ENCODE measurements at regions not wholly inside any gene's neighbourhood (a gene's known extent, or its start where the extent isn't known, plus 50 kb on each side); places are given as distances from the start of the nearest gene placed in this dataset.
A peak's percentile ranks its signal among the peaks of the same experiment; 100 is the strongest.
"Not testable (repeated sequence)": the region's sequence is repeated elsewhere in the genome, so short reads cannot be mapped to it uniquely, and the experiment has no call there.

DNA sequence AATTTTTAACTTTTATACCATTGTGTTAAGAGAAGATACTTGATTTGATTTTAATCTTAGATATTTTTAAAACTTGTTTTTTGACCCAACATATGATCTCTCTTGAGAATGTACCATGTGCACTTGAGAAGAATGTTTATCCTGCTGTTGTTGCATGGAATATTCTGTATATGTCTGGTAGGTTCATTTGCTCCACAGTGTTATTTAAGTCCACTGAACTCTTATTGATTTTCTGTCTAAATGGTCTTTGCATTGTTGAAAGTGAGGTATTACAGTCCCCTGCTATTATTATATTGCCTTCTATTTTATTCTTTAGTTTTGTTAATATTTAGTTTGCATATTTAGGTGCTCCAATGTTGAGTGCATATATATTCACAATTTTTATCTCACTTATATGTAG is 397.3 kb upstream of the CCDC179 start:
- DNase-seq = no peak

DNA sequence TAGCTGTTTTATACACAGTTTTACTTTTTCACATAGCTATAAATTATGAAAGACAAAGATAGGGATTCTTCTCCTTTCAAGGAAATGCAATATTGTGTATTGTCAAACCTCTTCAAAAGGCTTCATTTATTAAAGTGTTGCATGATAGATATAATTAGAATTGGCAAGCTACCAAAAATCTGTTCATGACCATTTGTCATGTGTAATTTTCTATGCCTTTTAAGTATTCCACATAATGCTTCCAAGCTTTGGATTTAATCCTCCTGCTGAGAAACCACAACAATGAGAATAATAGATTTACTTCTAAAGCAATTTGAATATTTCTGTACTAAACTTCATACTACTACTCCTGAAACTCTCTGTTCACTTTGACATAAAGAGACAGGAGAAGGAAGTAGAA is 403.2 kb upstream of the CCDC179 start:
- peak; percentile 48 for DNase-seq

DNA sequence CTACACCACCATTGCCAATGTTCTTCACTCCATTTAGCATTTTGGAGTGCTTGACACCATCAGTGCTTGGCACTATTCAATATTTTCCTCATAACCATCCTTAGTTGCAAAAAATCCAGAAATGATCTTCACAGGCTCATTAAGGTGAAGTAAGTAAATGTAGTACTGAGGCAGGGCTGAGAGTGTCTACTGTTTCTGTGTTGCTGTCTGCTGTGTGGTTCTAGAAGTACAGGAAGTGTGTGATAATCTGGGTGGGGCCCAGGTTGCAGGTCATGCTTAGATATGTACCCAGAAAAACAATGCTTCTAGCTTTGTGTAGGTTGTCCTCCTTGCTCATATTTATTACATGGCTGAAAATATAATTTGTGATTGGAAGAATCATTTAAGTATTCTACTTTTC is 411.8 kb upstream of the CCDC179 start:
- no peak for DNase-seq

DNA sequence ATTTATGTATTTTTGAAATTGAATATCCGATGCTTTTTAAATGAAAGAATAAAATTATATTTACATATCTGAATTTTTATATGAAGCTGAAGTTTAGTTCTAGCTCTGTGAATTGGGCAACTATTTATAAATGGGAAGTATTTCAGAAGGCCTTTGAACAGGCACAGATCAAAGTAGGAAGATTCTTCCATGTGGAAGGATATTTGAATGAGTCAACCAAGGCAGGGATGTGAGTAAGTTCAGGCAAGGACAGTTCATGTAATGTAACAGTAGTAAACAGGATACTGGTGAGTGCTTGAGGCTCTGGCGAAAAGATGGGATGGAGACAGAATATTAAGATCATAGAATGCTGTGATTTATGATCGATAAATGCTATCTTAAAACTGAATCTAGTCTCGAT is 417.8 kb upstream of the CCDC179 start:
- DNase-seq = peak; percentile 70

DNA sequence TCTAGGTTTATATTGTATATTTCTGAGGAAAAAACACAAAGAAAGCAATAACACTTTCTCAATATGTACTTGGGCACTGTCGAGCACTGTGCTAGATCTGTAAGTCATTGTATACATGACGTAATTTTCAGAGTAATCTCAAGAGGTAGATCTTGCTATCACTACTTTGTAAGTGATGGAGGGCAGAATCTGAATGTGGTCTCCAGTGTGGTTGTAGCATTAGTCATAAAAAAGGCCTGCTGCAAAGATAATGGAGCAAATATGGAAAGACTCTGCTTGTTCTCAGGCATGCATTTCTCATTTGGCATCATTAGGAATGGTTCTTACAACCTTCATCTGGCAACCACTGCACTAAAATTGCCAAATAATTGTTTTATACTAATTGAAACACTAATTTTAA is 419.8 kb upstream of the CCDC179 start:
- DNase-seq = peak; percentile 80

DNA sequence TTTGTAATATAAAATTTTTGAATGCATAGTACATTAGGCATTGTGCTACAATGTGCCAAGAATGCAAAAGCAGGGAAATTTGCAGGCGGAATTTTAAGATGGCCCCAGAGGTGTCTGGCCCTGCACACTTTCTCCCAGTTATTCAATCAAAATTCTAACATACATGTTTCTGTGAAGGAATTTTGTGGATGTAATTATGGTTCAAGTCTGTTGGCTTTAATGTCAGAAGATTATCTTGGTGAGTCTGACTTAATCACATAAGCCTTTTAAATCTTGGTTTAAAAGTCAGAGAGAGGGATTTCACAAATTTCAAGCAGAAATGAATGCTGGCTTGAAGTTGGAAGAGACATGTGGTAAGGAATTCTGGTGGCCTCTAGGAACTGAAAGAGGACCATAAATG is 423.4 kb upstream of the CCDC179 start:
- DNase-seq = no peak

DNA sequence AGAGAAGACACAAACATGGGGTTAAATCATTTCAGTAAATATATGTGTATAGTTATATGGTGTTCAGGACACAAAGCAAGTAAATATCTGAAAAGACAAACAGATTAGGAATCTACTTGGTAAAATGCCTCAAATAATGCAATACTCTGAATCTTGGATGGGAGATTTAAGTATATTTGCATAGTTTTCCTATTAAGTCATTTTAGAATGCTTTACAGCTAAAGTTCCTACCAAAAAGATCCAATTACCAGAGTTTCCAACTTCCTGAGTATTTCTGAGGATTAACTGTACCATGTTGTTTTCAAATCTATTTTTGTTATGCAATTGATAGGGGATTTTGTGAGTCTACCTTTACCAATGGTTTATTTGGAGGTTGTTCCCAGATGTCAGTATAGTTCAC is 424.4 kb upstream of the CCDC179 start:
- DNase-seq = peak; percentile 72

DNA sequence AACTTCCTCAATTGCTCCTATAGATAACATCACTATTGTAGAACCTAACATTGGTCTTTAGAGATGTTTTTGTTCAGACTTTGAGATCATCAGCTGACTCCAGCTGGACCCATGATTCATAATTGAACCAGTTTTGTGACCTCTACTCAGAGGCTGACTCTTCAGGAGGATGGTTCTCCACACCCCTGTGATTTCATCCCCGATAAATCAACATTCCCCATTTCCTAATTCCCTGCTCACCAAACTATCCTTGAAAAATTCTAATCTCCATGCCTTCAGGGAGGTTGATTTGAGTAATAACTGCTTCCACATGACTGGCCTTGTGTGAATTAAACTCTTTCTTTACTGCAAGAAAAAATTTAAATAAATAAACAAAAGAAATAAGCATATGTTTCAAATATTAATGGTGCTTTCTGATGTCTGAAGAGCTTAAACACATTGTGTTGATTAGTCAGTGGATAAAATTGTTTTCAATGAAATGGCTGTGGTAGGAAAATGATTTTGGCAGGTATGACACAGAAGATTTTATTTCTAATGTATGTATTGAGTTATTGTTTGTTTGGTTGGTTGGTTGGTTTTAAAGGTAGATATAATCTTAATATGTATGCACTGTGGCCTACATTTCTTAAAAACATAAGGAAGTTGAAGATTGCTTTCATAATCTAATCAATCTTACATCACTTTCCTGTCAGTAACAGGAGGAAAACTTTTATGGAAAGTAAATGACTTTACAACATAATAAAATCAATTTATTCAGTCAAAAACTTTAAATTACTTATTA is 427.9 kb upstream of the CCDC179 start:
- peak; percentile 98 for DNase-seq

DNA sequence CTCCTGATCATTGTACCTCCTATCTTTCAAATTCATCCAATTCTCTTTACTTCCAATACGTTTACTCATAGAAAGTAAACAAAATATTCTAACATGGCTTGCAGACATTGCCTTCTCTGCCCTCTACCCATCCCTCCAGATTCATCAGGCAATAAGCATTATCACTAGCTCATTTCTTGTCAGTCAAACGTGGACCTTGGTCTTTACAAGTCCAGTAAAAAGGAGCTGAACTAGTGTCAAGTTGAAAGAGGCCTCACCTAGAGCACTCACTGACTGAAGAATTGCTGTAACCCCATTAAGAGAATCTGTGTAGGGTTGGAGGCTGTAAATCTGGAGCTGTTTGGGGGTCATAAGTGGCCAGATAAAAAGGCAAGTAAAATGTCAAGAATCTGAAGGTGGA is 435.0 kb upstream of the CCDC179 start:
- no peak for DNase-seq

DNA sequence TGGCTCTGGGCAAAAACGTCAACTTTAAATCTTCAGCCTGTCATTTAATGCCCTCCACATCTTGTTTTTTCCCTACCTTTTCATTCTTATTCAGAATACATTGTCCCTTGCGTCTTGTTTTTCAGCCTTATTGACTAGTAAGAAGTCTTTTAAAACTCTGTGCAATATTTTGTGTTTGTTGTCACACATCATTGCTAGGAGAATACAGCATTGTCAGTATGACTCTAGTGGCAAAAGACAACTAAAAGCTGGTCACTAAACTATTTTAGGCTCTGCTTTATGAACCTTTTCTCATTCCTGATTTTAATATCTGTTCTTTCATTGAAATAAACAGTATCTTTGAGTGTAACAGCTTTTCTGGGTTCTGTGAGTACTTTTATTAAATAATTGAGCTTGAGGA is 447.8 kb upstream of the CCDC179 start:
- no peak for DNase-seq

DNA sequence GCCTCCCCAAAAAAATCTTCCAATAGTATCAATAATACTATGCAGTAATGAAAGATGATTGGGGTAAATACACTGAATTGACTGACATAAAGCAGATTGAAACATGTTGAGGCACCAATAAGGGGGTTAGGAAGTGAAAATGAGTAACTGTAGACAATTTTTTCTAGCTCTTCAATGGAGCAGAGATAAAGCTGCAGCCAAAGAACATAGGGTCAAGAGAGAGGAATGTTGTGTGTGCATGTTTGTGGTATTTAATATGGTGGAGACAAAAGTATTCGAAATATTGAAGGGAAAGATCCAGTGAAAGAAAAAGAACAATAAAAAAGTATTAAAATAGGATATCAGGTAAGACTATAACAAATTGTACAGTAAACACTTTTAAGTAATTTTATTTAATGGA is 450.0 kb upstream of the CCDC179 start:
- DNase-seq = peak; percentile 81

DNA sequence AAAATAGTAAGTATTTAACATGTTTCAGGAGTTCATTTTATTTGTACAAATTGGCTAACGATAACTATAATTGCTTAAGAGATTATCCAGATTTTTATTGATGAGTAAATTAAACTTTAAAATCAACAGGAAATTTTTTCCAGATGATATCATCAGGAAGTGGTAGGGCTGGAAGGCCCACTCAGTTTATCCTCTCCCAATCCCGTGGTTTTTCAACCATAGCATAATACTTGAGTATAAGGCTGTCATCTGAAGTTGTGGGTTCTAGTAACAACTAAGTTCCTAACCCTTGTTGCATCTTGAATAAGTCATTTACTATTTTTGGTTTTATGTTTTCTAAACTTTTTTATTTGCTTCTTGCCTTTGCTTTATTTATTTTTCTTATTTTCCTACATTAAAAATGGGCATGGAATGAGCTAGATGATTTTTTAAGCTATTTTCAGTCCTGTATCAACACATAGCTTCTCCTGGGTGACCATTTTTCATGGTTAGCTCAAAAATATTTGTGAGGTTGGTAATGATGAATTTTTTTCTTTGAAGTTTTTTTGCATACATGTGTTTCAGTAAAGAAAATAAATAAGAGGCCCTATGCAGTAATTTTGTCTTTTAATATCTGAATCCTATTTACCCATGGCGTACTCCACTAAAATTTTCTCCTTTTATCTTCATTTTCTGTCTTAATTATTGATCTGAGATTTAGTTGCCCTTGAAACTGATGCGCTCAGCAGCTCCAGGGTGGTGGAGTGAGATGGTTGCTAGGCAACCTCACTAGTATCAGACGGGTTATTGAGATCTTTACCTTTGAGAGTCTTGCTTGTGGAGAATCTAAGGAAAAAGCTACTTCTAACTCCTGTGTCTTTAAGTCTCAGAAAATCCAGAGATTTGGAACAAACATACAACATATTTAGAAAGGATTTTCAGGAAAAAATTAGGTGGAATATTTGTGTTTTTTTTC is 452.0 kb upstream of the CCDC179 start:
- DNase-seq = peak; percentile 67

DNA sequence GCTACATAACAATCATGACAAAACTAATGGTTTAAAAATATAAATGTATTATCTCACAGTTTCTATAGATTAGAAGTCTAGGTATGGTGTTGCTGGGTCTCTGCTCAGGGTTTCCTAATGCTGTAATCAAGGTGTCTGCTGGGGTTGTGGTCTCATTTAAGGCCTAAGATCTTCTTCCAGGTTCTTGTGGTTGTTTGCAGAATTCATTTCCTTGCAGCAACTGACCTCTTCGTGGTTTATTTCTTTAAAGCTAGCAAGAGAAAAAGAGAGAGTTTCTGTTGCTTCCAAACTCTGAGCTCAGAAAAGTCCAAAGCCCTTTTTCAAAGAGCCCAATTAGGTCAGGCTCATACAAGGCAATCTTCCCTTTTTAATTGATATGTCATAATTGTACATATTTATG is 452.7 kb upstream of the CCDC179 start:
- peak; percentile 52 for DNase-seq

DNA sequence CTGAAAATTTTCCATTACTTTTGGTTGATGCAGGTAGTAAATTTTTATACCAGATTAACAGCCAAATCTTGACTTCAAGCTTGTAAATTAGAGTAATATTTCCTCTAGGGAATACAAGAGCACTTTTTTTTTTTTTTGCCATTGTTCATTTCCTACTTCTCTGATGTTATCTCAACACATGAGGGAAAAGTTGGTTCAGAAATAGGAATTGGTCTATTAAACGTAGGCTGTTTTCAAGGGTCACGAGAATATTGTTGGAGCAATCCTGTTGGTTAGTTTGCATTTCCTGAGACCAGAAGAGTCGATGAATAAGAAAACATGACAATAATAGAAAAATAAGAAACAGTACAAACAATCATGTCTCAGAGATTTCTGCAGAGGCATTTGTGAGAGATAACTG is 453.9 kb upstream of the CCDC179 start:
- no peak for DNase-seq

DNA sequence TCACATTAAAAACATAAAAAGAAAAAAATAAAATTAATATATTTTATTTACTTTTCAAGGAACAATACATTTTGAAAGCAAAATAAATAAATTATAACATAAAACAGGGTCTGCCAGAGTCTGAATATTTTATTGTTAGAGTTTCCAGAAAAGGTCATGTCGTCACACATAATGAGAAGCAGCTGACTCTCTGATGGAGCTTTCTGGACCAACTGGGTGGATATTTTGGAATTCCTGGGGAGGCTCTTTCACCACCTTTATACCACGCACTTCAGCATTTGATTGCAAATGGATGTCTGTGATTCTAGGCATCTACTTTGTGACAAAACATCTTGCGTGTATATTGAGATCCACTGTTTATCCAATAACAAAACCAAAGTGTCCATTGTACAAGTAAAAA is 455.0 kb upstream of the CCDC179 start:
- peak; percentile 75 for DNase-seq

DNA sequence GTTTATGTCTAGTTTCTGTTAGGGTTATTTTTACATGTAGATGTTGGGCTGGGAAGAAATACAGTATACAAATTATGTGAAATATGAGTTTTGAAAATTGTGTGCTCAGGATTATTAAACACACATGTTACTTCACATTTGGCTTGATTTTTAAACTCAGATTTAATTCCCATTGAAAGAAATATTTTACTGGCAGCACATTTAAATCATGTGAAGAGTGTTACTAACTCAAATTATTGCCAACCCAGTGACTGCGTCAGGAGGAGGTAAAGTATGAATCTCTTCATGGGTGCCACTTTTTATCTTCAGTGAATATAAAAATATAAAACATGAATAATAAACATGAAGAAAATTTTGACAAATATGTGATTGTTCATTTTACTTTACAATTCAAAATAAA is 457.5 kb upstream of the CCDC179 start:
- DNase-seq = peak; percentile 10

DNA sequence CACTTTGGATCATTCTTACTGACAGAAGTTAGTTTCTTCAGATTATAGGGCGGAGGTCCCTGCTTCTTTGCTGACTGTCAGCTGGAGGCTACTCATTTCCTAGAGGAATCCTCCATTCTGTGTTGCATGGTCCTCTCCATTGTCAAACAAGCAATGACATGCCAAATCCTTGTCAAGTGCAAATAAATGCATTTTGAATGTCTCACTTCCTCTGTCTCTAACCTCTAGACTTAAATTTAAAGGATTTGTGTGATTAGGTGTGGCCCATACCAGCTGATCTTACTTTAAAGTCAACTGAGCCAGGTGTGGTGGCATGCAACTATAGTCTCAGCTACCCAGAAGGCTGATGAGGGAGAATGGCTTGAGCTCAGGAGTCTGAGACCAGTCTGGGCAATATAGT is 458.4 kb upstream of the CCDC179 start:
- no peak for DNase-seq

DNA sequence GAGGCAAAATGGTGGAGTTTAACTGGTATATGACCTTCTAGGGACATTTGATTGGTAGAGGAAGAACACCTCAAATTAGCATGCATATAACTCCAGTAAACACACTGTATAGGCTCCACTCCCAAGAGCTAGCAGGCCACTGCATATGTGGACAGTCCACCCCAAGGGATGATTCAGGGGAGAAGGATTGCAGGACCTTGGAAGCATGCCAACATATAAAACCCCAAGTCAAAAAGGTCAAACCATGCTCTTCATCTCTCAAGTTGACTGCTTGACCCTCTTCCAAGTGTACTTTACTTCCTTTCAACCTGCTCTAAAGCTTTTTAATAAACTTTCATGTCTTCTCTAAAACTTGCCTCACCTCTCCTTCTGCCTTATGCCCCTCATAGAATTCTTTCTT is 459.9 kb upstream of the CCDC179 start:
- peak; percentile 29 for DNase-seq

DNA sequence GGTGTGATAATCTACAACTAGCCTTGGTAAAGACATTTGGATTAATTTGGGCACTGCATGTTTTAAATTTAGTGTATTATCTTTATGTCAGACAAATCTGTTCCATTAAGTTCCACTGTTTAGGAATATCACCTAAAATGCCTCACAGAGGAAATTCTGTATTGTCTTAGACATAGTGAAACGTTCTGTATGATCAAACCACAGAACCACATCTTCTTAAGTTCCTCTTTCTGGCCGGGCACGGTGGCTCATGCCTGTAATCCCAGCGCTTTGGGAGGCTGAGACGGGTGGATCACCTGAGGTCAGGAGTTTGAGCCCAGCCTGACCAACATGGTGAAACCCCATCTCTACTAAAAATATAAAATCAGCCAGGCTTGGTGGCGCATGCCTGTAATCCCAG is 475.3 kb upstream of the CCDC179 start:
- not testable (repeated sequence) for DNase-seq

DNA sequence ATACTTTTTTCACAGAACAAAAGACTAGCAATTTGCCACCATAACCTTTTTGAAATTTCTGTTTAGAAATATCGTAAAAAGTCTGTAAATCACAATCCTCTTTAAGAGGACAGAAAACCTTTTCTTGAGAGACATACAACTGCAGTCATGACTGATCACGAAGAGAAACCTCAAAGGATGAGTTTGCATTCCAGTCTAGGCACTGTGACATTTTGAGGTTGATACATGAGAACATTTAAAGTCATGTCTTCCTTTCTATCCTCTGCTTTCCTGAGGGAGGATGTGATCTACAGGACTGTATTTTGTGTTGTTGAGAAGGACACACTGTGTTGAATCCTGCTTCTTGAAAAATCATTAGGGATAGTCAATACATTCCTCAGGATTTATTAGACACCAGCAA is 476.7 kb upstream of the CCDC179 start:
- DNase-seq = peak; percentile 68

DNA sequence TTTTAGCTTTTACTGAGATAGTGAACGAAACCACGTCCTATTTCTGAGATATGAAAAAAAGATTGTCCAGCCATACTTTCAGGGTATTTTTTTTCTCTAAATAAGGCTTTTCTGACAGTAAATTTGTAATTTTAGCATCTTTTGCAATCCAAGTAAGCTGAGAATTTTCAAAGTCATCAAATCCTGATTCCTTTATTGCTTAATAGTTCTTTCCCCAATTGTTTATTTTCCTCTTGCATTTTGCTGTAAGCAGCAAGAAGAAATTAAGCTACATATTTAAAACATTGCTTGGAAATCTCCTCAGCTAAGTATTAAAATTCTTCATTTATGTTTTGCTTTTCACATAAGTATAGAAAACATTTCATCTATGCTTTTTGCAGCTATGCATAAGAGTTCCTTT is 493.3 kb upstream of the CCDC179 start:
- no peak for DNase-seq

DNA sequence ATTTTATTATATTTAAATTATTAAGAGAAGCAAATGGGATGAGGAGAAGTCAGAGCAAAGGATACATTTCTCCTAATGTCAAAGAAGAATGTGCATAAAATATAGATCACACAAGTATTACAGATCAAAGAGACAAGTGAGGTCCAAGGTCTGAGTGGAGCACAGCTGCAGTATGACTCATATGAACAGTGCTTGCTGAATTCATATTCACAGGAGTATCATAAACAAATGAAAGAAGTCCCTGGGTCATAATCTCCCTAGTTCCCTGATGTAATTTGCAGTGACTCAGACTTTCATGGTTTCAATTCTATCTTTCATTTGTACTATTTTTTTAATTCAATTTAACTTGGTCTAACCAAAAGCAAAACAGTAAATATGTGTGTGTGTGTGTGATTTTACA is 499.0 kb upstream of the CCDC179 start:
- peak; percentile 95 for DNase-seq

DNA sequence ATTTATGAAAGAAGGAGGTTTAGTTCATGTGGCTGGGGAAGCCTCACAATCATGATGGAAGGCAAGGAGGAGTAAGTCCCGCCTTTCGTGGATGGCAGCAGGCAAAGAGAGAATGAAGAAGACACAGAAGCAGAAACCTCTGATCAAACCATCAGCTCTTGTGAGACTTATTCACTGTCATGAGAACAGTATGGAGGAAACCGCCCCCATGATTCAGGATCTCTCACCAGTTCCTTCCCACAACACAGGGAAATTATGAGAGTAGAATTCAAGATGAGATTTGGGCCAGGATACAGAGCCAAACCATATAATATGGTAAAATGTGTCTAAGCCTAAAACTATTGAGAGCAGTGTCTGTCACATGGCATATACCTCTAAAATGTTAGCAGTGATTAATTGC is 503.8 kb upstream of the CCDC179 start:
- peak; percentile 41 for DNase-seq

DNA sequence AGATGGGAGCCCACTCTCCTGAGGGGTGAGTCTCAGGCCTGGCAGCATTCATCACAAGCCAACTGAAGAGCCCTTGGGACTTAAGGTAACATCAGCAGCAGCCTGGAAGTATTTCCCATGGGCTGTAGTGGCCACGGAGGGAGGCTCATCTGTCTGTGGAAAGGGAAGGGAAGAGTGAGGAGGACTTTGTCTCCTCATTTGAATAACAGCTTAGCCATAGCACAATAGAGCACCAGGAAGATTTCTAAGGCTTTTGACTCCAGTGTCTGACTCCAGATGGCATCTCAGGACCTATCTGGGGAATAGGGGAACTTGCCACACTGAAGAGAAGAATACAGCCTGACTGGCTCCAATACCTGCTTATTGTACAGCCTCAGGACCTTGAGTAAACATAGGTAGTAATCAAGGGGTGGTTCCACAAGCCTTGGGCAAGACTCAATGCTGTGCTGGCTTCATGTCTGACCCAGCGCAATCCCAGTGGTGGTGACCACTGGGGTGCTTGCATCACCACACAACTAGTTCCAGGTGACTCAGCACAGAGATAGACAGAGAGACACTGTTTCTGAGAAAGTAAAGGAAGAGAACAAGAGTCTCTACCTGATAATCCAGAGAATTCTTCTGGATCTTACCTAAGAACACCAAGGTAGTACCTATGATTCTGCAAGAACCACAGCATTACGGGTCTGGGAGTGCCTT is 510.5 kb upstream of the CCDC179 start:
- DNase-seq = no peak
